ENCODE measurements at regions not wholly inside any gene's neighbourhood (a gene's known extent, or its start where the extent isn't known, plus 50 kb on each side); places are given as distances from the start of the nearest gene placed in this dataset.

DNA sequence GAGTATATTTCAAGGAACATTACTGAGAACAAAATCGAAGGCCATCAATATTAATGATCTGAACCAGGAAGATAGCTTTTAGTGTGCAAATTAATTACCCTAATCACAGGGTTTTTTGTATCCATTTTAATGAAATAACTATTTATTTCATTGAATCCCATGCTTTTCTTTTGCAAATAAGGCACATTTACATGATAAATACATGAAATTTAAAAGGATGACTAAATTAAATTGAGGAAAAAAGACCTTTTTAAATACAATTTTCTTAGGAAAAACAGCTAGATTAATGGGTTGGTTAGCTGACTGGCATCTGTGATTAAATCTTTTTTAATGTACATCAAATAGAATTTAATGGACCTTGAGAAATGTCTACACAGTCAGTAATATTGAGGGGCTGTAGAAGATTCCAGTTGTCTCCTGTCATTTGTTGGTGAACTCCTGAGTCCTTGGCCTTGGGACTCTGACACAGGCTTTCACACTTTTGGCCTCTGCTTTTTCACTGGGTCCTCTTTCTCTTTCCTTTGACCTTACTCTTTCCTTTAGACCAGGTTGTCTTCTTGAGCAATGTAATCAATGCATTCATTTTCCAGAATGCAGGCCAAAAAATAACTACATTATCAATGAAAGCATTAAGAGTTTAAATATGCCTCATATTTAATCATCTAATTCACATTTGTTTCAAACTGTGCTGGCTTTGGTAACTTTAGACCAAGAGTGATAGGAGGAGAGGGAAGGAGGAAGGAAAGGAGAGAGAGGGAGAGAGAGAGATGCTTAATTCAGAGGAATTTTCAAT is 511.5 kb downstream of the ZNF608 start:
- TF ChIP-seq, protein P1, sequence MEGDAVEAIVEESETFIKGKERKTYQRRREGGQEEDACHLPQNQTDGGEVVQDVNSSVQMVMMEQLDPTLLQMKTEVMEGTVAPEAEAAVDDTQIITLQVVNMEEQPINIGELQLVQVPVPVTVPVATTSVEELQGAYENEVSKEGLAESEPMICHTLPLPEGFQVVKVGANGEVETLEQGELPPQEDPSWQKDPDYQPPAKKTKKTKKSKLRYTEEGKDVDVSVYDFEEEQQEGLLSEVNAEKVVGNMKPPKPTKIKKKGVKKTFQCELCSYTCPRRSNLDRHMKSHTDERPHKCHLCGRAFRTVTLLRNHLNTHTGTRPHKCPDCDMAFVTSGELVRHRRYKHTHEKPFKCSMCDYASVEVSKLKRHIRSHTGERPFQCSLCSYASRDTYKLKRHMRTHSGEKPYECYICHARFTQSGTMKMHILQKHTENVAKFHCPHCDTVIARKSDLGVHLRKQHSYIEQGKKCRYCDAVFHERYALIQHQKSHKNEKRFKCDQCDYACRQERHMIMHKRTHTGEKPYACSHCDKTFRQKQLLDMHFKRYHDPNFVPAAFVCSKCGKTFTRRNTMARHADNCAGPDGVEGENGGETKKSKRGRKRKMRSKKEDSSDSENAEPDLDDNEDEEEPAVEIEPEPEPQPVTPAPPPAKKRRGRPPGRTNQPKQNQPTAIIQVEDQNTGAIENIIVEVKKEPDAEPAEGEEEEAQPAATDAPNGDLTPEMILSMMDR (IDR thresholded peaks at IDR 0.05): no peak
- no peak overlapping the region for H3K4me3 ChIP-seq
- no peak for DNase-seq (ENCODE audit: low spot score)
- no peak overlapping the region for H3K27ac ChIP-seq

DNA sequence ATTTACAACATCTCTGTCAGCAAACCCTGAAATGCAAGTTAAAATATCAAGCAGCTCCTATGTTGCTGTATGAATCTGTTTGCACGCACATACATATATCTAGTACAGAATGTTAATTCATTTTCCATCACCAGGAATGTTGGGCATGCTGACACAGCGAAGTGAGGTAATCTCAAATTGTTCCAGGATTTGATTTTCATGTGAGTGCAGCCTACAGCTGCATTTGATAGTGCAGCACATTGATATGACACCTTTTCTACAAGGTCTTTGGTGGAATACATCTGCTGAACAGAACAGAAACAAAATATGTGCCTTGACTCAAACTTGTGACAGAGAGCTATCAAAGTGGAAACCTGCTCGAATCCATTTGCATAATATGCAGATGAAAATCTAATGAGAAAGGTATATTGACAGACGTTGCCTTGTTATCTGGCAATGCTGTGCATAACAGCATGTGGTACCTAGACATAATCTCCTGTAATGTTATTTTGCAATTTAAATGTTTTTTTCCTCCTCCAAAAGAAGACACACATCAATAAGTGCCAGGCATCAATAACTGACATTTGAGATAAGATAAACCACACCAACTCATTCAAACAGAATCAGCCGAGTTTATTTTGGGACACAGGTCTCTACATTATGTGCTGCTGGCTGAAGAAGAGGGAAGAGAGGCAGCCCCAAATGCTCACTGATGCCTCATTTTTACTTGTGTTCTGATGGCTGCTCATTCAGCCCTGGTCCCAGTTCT is 512.2 kb downstream of the ZNF608 start:
- no peak overlapping the region for H3K4me3 ChIP-seq
- no peak overlapping the region for H3K27ac ChIP-seq
- no peak for DNase-seq (ENCODE audit: low spot score)
- TF ChIP-seq, protein P1 (IDR thresholded peaks at IDR 0.05): no peak

DNA sequence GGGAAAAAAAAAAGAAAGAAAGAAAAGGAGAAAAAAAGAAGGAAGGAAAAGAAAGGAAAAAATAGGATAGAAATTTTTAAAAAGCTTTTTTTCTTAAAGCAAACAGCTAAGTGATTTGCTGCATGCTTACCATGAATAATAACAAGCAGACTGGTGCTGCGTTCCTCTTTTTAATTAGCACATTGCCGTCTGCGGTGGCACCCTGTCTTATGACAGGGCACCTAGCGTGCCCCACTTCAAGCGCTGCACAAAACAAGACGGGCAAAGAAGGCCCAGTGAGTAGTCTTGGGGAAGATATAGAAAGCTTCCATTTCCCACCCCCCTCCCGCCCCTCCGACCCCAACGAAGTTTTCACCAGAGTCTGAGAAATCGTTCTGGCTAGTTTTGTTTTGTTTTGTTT is 513.9 kb downstream of the ZNF608 start:
- H3K27ac ChIP-seq: no peak overlapping the region
- TF ChIP-seq, protein P1 (IDR thresholded peaks at IDR 0.05): no peak
- DNase-seq (ENCODE audit: low spot score): no peak
- H3K4me3 ChIP-seq: no peak overlapping the region

DNA sequence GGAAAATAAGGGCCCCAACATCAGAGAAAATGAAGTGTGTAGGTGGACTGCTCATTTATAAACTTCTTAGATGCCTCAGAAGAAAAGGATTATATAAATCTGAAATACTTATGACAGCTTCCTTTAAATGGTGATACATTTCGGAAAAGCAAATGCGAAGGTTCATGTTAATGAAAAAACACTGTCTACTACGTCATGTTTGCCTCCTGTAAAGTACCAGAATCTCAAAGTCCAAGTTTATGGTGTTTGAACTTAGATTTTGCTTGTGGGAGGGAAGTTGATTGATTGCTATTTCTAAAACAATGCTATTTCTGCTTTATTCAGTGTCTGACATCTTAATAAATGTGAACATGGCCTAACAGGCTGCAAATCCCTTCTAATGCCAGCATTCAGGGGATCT is 514.6 kb downstream of the ZNF608 start:
- Histone ChIP-seq H3K4me3 (no peak overlapping the region), H3K27ac (no peak overlapping the region)
- TF ChIP-seq, protein P1 (IDR thresholded peaks at IDR 0.05): no peak
- DNase-seq (ENCODE audit: low spot score): no peak

DNA sequence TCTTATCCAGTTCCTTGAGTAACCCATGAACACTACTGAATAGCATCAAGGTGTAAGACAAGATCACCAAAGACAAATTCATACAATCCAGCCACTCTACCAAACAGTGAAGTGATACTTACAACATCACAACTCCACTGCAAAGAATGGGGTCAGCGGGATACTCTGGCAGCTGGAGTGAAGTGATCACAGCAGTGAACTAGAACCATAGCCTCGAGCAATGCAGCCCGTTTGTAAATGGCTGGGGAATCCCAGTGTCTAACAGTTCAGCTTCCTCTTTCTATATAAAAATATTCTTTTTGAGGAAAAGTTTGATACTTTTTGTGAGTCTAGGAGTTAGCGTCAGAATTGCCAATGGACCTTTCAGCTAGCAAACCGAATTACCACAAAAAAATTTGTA is 515.2 kb downstream of the ZNF608 start:
- Histone ChIP-seq H3K27ac (no peak overlapping the region), H3K4me3 (no peak overlapping the region)
- TF ChIP-seq, protein P1 (IDR thresholded peaks at IDR 0.05): no peak
- no peak for DNase-seq (ENCODE audit: low spot score)

DNA sequence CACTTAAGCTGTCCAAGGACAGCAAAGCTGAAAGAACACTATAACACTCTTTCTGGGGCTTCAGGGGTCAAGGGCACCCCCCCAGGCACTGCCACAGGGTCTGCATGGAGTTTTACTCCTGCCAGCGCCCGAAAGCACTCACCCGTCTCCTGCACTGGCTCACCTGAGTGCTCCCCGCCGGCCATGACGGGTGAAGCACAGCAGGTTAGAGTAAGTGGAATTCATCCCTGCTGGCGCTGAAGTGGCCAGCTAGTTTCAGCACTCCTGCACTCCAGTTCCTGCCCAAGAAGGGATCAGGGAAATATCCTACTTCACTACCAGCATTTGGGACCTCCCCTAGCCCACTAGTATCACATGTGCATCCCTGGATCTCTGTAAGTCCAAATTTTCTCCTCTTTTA is 516.0 kb downstream of the ZNF608 start:
- H3K4me3 ChIP-seq: no peak overlapping the region
- TF ChIP-seq, protein P1 (IDR thresholded peaks at IDR 0.05): no peak
- DNase-seq (ENCODE audit: low spot score): no peak
- H3K27ac ChIP-seq: no peak overlapping the region

DNA sequence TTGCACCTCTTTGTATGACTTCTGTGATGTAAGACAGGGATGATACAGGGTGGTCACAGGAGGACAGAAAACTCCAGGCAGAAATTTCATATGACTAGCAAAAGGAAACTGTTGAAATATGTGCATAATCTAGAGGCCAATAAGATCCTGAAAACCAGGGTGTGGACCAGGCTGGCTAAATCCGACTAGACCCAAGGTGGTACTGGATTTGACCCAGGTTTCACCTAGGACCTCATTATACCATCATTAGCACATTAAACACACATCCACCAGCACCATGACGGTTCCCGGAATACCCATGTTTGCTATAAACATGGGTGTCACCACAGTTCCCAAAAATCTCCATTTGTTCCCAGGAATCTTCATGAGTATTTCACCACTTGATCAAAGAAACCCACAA is 517.1 kb downstream of the ZNF608 start:
- H3K27ac ChIP-seq: no peak overlapping the region
- no peak overlapping the region for H3K4me3 ChIP-seq
- DNase-seq (ENCODE audit: low spot score): no peak
- TF ChIP-seq, protein P1 (IDR thresholded peaks at IDR 0.05): no peak
